ENCODE measurements at regions not wholly inside any gene's neighbourhood (a gene's known extent, or its start where the extent isn't known, plus 50 kb on each side); places are given as distances from the start of the nearest gene placed in this dataset.

DNA sequence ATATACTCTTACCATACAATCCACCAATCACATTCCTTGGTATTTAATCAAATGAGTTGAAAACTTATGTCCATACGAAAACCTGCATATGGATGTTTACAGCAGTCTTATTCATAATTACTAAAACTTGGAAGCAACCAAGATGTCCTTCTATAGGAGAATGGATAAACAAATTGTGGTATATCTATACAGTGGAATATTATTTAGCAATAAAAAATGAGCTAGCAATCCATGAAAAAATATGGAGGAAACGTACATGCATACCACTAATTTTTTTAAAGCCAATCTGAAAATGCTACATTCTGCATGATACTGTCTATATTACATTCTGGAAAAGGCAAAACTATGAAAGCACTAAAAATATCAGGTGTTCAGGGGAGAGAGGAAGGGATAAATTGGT, 73.9 kb upstream of the LPP start:
- Mint-ChIP-seq H3K36me3 (peaks cover 16% of the 10 kb centered on the region), H3K27ac (no peak overlapping the region), H3K4me1 (peaks cover under 1% of the 10 kb centered on the region), H3K4me3 (no peak overlapping the region), H3K27me3 (ENCODE audit: low read depth) (no peaks in the 10 kb centered on the region; the same call in 1 of the 2 replicates), H3K9me3 (peaks cover 49% of the 10 kb centered on the region)
- POLR2A ChIA-PET: no interaction called here
- ATAC-seq (no peak), DNase-seq (ENCODE audit: low spot score) (no peak)
- CTCF ChIA-PET: no interaction called here
- TF ChIP-seq, protein P1, sequence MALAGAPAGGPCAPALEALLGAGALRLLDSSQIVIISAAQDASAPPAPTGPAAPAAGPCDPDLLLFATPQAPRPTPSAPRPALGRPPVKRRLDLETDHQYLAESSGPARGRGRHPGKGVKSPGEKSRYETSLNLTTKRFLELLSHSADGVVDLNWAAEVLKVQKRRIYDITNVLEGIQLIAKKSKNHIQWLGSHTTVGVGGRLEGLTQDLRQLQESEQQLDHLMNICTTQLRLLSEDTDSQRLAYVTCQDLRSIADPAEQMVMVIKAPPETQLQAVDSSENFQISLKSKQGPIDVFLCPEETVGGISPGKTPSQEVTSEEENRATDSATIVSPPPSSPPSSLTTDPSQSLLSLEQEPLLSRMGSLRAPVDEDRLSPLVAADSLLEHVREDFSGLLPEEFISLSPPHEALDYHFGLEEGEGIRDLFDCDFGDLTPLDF (CRISPR knock-in tag; IDR thresholded peaks at IDR 0.05): no peak

DNA sequence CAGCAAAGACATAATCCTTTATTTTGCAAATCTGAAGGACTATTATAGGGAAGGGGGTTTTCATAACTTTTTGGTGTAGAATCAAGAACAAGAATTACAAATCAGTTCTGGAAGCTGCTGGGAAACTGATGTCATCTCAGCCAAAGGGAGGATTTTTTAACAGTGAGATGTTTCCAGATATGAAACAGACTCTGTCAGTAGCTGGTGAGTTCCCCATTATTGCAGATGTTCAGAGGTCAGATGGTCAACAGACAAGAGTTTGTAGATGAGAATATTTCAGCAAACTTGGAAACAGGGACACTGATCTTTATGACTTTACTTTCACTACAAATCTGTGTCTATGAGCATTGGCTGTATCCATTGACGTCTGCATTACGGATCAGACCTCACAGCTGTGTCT, 71.9 kb upstream of the LPP start:
- ATAC-seq: no peak
- no peaks in the 10 kb centered on the region; the same call in 1 of the 2 replicates for H3K27me3 Mint-ChIP-seq (ENCODE audit: low read depth)
- peaks cover 49% of the 10 kb centered on the region for H3K9me3 Mint-ChIP-seq
- ChIA-PET POLR2A (no interaction called here), CTCF (no interaction called here)
- no peak for DNase-seq (ENCODE audit: low spot score)
- H3K27ac Mint-ChIP-seq: no peak overlapping the region
- TF ChIP-seq FOXK1 (CRISPR knock-in tag; IDR thresholded peaks at IDR 0.05) (no peak), TP53 (CRISPR knock-in tag; IDR thresholded peaks at IDR 0.05) (no peak), SMAD4 (CRISPR knock-in tag; IDR thresholded peaks at IDR 0.05) (no peak), ETV6 (CRISPR knock-in tag; IDR thresholded peaks at IDR 0.05) (no peak), NR2C2 (CRISPR knock-in tag; IDR thresholded peaks at IDR 0.05) (no peak), GABPB1 (CRISPR knock-in tag; IDR thresholded peaks at IDR 0.05) (no peak), ZNF671 (CRISPR knock-in tag; IDR thresholded peaks at IDR 0.05) (no peak), SOX15 (CRISPR knock-in tag; IDR thresholded peaks at IDR 0.05) (no peak), ESRRA (CRISPR knock-in tag; IDR thresholded peaks at IDR 0.05; ENCODE audit: borderline replicate concordance) (no peak), ZBTB43 (CRISPR knock-in tag; IDR thresholded peaks at IDR 0.05) (no peak), ZNF138 (CRISPR knock-in tag; conservative IDR thresholded peaks at IDR 0.05) (no peak), ATF3 (CRISPR knock-in tag; conservative IDR thresholded peaks at IDR 0.05) (no peak), TEAD4 (CRISPR knock-in tag; IDR thresholded peaks at IDR 0.05) (no peak), OVOL2 (CRISPR knock-in tag; IDR thresholded peaks at IDR 0.05; ENCODE audit: borderline replicate concordance) (no peak), CBFB (CRISPR knock-in tag; IDR thresholded peaks at IDR 0.05; ENCODE audit: low read depth) (no peak), JUN (CRISPR knock-in tag; IDR thresholded peaks at IDR 0.05) (no peak), ZNF219 (CRISPR knock-in tag; IDR thresholded peaks at IDR 0.05; ENCODE audit: borderline replicate concordance) (no peak), ZNF317 (CRISPR knock-in tag; IDR thresholded peaks at IDR 0.05; ENCODE audit: borderline replicate concordance, low read depth) (no peak)
- TF ChIP-seq, protein P2, sequence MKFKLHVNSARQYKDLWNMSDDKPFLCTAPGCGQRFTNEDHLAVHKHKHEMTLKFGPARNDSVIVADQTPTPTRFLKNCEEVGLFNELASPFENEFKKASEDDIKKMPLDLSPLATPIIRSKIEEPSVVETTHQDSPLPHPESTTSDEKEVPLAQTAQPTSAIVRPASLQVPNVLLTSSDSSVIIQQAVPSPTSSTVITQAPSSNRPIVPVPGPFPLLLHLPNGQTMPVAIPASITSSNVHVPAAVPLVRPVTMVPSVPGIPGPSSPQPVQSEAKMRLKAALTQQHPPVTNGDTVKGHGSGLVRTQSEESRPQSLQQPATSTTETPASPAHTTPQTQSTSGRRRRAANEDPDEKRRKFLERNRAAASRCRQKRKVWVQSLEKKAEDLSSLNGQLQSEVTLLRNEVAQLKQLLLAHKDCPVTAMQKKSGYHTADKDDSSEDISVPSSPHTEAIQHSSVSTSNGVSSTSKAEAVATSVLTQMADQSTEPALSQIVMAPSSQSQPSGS (CRISPR knock-in tag; IDR thresholded peaks at IDR 0.05; ENCODE audit: borderline replicate concordance, low read depth): no peak
- TF ChIP-seq, protein P3, sequence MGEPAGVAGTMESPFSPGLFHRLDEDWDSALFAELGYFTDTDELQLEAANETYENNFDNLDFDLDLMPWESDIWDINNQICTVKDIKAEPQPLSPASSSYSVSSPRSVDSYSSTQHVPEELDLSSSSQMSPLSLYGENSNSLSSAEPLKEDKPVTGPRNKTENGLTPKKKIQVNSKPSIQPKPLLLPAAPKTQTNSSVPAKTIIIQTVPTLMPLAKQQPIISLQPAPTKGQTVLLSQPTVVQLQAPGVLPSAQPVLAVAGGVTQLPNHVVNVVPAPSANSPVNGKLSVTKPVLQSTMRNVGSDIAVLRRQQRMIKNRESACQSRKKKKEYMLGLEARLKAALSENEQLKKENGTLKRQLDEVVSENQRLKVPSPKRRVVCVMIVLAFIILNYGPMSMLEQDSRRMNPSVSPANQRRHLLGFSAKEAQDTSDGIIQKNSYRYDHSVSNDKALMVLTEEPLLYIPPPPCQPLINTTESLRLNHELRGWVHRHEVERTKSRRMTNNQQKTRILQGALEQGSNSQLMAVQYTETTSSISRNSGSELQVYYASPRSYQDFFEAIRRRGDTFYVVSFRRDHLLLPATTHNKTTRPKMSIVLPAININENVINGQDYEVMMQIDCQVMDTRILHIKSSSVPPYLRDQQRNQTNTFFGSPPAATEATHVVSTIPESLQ (CRISPR knock-in tag; IDR thresholded peaks at IDR 0.05): no peak
- peaks cover 12% of the 10 kb centered on the region for H3K4me1 Mint-ChIP-seq
- no peak overlapping the region for H3K4me3 Mint-ChIP-seq
- H3K36me3 Mint-ChIP-seq: peaks cover 16% of the 10 kb centered on the region

All from WTC11 (cell line).